ENCODE measurements at regions not wholly inside any gene's neighbourhood (a gene's known extent, or its start where the extent isn't known, plus 50 kb on each side); places are given as distances from the start of the nearest gene placed in this dataset.

- Histone ChIP-seq H3K18ac (ENCODE audit: extremely low read depth, low read length) (no peak overlapping the region), H3K56ac (replicated peaks; ENCODE audit: insufficient read length, low read depth, low read length) (no peak overlapping the region), H2AFZ (ENCODE audit: low read length) (no peak overlapping the region), H3K79me1 (ENCODE audit: low read depth, low read length) (no peaks in the 10 kb centered on the region), H3K36me3 (ENCODE audit: control insufficient read depth in 2 of 4, insufficient read depth in 4 of 4, low read length in 3 of 4) (no peaks in the 10 kb centered on the region), H3K4ac (replicated peaks; ENCODE audit: insufficient read length, low read depth, low read length) (no peak overlapping the region), H3K27ac (ENCODE audit: low read depth, low read length) (no peak overlapping the region), H3K4me3 (ENCODE audit: extremely low read depth in 1 of 4, insufficient read depth in 2 of 4, low read depth in 3 of 4, low read length in 4 of 4) (no peak overlapping the region), H3K23ac (ENCODE audit: insufficient read length) (no peak overlapping the region), H3K79me2 (ENCODE audit: control insufficient read depth in 1 of 2, insufficient read depth in 2 of 2, low read length in 2 of 2) (no peaks in the 10 kb centered on the region), H4K8ac (ENCODE audit: extremely low read depth, insufficient read depth, low read length) (no peak overlapping the region), H3K4me2 (ENCODE audit: insufficient read depth in 1 of 2, low read depth in 2 of 2, low read length in 2 of 2) (no peak overlapping the region), H2BK20ac (ENCODE audit: low read length) (no peak overlapping the region), H3K9ac (replicated peaks in 1 of 4; ENCODE audit: extremely low read depth in 1 of 4, low read depth in 3 of 4, low read length in 3 of 4) (no peak overlapping the region), H3K4me1 (replicated peaks in 1 of 4; ENCODE audit: control insufficient read depth in 3 of 4, insufficient read depth in 4 of 4, low read length in 3 of 4) (no peaks in the 10 kb centered on the region), H2BK5ac (ENCODE audit: low read depth, low read length) (no peak overlapping the region), H2BK15ac (ENCODE audit: low read length) (no peak overlapping the region), H4K91ac (replicated peaks; ENCODE audit: insufficient read length, low read length) (no peak overlapping the region), H2BK12ac (ENCODE audit: low read depth, low read length) (no peak overlapping the region), H3K14ac (ENCODE audit: insufficient read length) (no peak overlapping the region), H3K23me2 (ENCODE audit: low read depth, low read length) (no peaks in the 10 kb centered on the region; the same call in 1 of the 2 replicates), H3K27me3 (replicated peaks in 1 of 4; ENCODE audit: control insufficient read depth in 3 of 4, extremely low read depth in 1 of 4, insufficient read depth in 3 of 4, low read length in 3 of 4) (no peaks in the 10 kb centered on the region), H3K9me3 (ENCODE audit: insufficient read depth in 2 of 2, low read depth in 1 of 2, low read length in 1 of 2) (no peaks in the 10 kb centered on the region), H2BK120ac (replicated peaks; ENCODE audit: low read depth, low read length) (no peak overlapping the region), H2AK5ac (ENCODE audit: low read depth, low read length) (no peak overlapping the region), H4K5ac (ENCODE audit: insufficient read length, low read depth, low read length) (no peak overlapping the region), H4K20me1 (replicated peaks in 1 of 2; ENCODE audit: control insufficient read depth in 1 of 2, insufficient read depth in 2 of 2, low read length in 2 of 2) (no peaks in the 10 kb centered on the region)
- CTCF ChIA-PET (ENCODE audit: partially characterized antibody) = interaction anchor here (0.6 kb wide), 1 partner anchor 18 kb away, joined by 3 read pairs; no protein-coding TSS in a partner anchor
- no peak for TF ChIP-seq SRF (IDR thresholded peaks at IDR 0.05; ENCODE audit: low read depth, low read length)
- no peak for TF ChIP-seq EGR1 (IDR thresholded peaks at IDR 0.05; ENCODE audit: borderline replicate concordance, low read depth, low read length)
- no peak for TF ChIP-seq TEAD4 (IDR thresholded peaks at IDR 0.05; ENCODE audit: low read depth, low read length)
- TF ChIP-seq CTBP2 (IDR thresholded peaks at IDR 0.05; ENCODE audit: borderline replicate concordance, insufficient read depth, insufficient read length, low read length) = no peak
- no peak for TF ChIP-seq RXRA (IDR thresholded peaks at IDR 0.05; ENCODE audit: insufficient read depth, low read depth, low read length)
- FAIRE-seq = no peak
- POLR2A ChIA-PET (ENCODE audit: partially characterized antibody) = no interaction called here
- DNase-seq (ENCODE audit: low read depth in 1 of 2, low spot score in 2 of 2) = no peak
Observed at GRCh38 chr2:195470622-195471021, 186.4 kb upstream of the SLC39A10 start.
